GM18870 (cell line): ENCODE measurements at regions not wholly inside any gene's neighbourhood (a gene's known extent, or its start where the extent isn't known, plus 50 kb on each side); places are given as distances from the start of the nearest gene placed in this dataset.
"Not testable (repeated sequence)": the region's sequence is repeated elsewhere in the genome, so short reads cannot be mapped to it uniquely, and the experiment has no call there.

Experiments
- ATAC-seq: cut with Tn5 transposase; IDR thresholded peaks from one replicate; pipeline ENCODE4 v1.9.1; 2021; ENCODE audit warnings: moderate library complexity; ENCODE audit not compliant: unreplicated experiment

GRCh38 chr20:53872561-53873229, 197.7 kb downstream of the BCAS1 start:
- ATAC-seq, result no peak

- ATAC-seq, result no peak
Observed at GRCh38 chr20:53872081-53872541, 198.3 kb downstream of the BCAS1 start.

- no peak for ATAC-seq
Observed at GRCh38 chr20:53871541-53871940, 198.9 kb downstream of the BCAS1 start.

GRCh38 chr20:53870426-53871315, 199.7 kb downstream of the BCAS1 start:
- ATAC-seq, result no peak

GRCh38 chr20:53869466-53870258, 200.7 kb downstream of the BCAS1 start:
- ATAC-seq, result no peak

- no peak for ATAC-seq
Observed at GRCh38 chr20:53867741-53868351, 202.5 kb downstream of the BCAS1 start.

GRCh38 chr20:53866794-53867740, 203.3 kb downstream of the BCAS1 start:
- no peak for ATAC-seq

- ATAC-seq, result no peak
Observed at GRCh38 chr20:53865901-53866793, 204.2 kb downstream of the BCAS1 start.

GRCh38 chr20:53864765-53865683, 205.4 kb downstream of the BCAS1 start:
- ATAC-seq, result not testable (repeated sequence)

- not testable (repeated sequence) for ATAC-seq
Observed at GRCh38 chr20:53863923-53864641, 206.3 kb downstream of the BCAS1 start.

GRCh38 chr20:53863535-53863922, 206.9 kb downstream of the BCAS1 start:
- not testable (repeated sequence) for ATAC-seq

- ATAC-seq, result not testable (repeated sequence)
Observed at GRCh38 chr20:53863039-53863438, 207.4 kb downstream of the BCAS1 start.

GRCh38 chr20:53862490-53862889, 207.9 kb downstream of the BCAS1 start:
- ATAC-seq, result not testable (repeated sequence)

- not testable (repeated sequence) for ATAC-seq
Observed at GRCh38 chr20:53862136-53862397, 208.3 kb downstream of the BCAS1 start.

GRCh38 chr20:53859684-53860083, 210.7 kb downstream of the BCAS1 start:
- ATAC-seq, result no peak

GRCh38 chr20:53859009-53859408, 211.4 kb downstream of the BCAS1 start:
- not testable (repeated sequence) for ATAC-seq

GRCh38 chr20:53858516-53858915, 211.9 kb downstream of the BCAS1 start:
- not testable (repeated sequence) for ATAC-seq
